PC-3 (cell line): ENCODE measurements at regions not wholly inside any gene's neighbourhood (a gene's known extent, or its start where the extent isn't known, plus 50 kb on each side); places are given as distances from the start of the nearest gene placed in this dataset.

Source experiments
- EZH2 ChIP-seq: fragments of 300-600 bp; sonication (generic); IDR thresholded peaks from one replicate; pipeline ENCODE4 v1.6.1; 2017; ENCODE audit warnings: antibody characterized with exemption, mild to moderate bottlenecking, low read length; ENCODE audit not compliant: unreplicated experiment
- EZH2phosphoT487 ChIP-seq: fragments of 300-600 bp; sonication (generic); IDR thresholded peaks from 2 replicates; pipeline ENCODE4 v1.6.1; 2018; ENCODE audit warnings: mild to moderate bottlenecking, antibody characterized with exemption, low read length, borderline replicate concordance
- TF ChIP-seq, protein P1 (sequence below): fragments of 300-600 bp; sonication (generic); conservative IDR thresholded peaks from 2 replicates; pipeline ENCODE4 v1.5.1; 2017; ENCODE audit warnings: antibody characterized with exemption, low read depth, mild to moderate bottlenecking, low read length

DNA sequence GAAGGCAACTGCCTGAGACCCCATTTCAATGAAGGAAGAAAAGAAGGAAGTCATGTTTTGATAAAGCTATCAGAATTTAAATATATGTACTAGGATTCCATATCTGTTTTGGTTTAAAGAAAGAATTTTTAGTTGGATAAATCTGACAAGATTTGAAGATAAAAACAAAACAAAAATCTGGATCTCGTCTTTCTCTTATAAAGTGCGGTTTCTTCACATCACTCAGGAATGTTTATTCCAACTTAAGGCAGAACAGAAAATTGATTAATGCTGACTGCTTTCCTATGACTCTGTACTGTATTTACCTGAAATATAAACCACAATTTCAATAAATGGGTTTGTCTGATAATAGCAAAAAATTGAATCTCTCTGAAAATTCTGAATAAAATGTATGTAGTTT lies 439.7 kb downstream of the RFPL4B start:
- TF ChIP-seq, protein P1, sequence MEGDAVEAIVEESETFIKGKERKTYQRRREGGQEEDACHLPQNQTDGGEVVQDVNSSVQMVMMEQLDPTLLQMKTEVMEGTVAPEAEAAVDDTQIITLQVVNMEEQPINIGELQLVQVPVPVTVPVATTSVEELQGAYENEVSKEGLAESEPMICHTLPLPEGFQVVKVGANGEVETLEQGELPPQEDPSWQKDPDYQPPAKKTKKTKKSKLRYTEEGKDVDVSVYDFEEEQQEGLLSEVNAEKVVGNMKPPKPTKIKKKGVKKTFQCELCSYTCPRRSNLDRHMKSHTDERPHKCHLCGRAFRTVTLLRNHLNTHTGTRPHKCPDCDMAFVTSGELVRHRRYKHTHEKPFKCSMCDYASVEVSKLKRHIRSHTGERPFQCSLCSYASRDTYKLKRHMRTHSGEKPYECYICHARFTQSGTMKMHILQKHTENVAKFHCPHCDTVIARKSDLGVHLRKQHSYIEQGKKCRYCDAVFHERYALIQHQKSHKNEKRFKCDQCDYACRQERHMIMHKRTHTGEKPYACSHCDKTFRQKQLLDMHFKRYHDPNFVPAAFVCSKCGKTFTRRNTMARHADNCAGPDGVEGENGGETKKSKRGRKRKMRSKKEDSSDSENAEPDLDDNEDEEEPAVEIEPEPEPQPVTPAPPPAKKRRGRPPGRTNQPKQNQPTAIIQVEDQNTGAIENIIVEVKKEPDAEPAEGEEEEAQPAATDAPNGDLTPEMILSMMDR = no peak
- TF ChIP-seq EZH2 (no peak), EZH2phosphoT487 (no peak)
